Ishikawa (cell line): ENCODE measurements at regions not wholly inside any gene's neighbourhood (a gene's known extent, or its start where the extent isn't known, plus 50 kb on each side); places are given as distances from the start of the nearest gene placed in this dataset.

Source experiments
- CEBPB ChIP-seq: IDR thresholded peaks from 2 replicates; pipeline ENCODE4 v1.6.1; 2012
- CREB1 ChIP-seq: IDR thresholded peaks from 2 replicates; pipeline ENCODE4 v1.6.1; 2012; ENCODE audit warnings: low read depth
- EGR1 ChIP-seq: IDR thresholded peaks from 2 replicates; pipeline ENCODE4 v1.6.1; 2012
- EP300 ChIP-seq: IDR thresholded peaks from 2 replicates; pipeline ENCODE4 v1.6.1; 2012; ENCODE audit warnings: borderline replicate concordance
- FOXM1 ChIP-seq: IDR thresholded peaks from 2 replicates; pipeline ENCODE4 v1.6.1; 2012; ENCODE audit warnings: low read depth, borderline replicate concordance
- MAX ChIP-seq: IDR thresholded peaks from 2 replicates; pipeline ENCODE4 v1.6.1; 2012
- NFIC ChIP-seq: IDR thresholded peaks from 2 replicates; pipeline ENCODE4 v1.6.1; 2012
- RAD21 ChIP-seq: IDR thresholded peaks from 2 replicates; pipeline ENCODE4 v1.6.1; 2012; ENCODE audit warnings: low read depth
- TAF1 ChIP-seq: IDR thresholded peaks from 2 replicates; pipeline ENCODE4 v1.6.1; 2012; ENCODE audit warnings: low read depth, mild to moderate bottlenecking
- TCF12 ChIP-seq: IDR thresholded peaks from 2 replicates; pipeline ENCODE4 v1.6.1; 2012; ENCODE audit warnings: low read depth
- TEAD4 ChIP-seq: IDR thresholded peaks from 2 replicates; pipeline ENCODE4 v1.6.1; 2012
- USF1 ChIP-seq: IDR thresholded peaks from 2 replicates; pipeline ENCODE4 v1.6.1; 2012
- YY1 ChIP-seq: IDR thresholded peaks from 2 replicates; pipeline ENCODE4 v1.6.1; 2012; ENCODE audit warnings: low read depth
- ZBTB7A ChIP-seq: IDR thresholded peaks from 2 replicates; pipeline ENCODE4 v1.6.1; 2012; ENCODE audit warnings: low read depth
- TF ChIP-seq, protein P1 (sequence below): IDR thresholded peaks from 2 replicates; pipeline ENCODE4 v1.6.1; 2012; ENCODE audit warnings: low read depth, mild to moderate bottlenecking

GRCh38 chr5:172567294-172567693, 73.8 kb upstream of the NEURL1B start:
- TF ChIP-seq EGR1 (no peak), CEBPB (no peak), ZBTB7A (no peak), CREB1 (no peak), TAF1 (no peak), FOXM1 (no peak), TCF12 (no peak), YY1 (no peak), USF1 (no peak)

DNA sequence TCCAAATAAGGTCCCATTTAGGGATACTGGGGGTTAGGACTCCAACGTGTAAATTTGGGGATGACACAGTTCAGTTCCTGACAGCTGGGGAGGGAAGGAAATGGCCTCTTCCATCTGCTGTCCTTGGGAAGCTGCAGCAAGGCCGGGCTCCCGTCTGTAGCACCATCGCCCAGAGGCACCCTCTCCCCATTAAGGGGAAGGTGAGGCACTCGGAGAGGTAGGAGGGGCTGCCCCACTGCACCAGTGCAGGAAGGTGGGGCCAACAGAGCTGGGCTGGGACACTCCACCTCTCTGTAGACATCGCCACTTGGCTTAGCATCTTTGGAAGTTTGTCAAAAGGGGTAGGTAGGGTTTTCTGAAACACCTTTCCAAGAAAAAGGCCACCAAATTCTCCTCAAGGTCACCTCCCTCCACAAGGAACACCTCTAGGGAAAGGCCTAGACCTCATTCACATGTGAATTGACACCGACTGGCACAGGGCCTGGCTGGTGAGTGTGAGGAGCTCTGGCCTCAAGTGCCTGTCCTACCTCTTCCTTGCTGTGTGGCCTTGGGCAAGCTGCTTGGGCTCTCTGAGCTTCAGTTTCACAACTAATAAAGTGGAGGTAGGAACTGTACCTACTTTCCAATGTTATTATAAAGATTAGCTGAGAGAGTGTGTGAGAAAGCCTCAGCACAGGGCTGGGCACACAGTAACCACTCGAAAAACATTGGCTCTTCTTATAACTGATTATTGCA, 75.0 kb upstream of the NEURL1B start:
- no peak for TF ChIP-seq TAF1
- no peak for TF ChIP-seq CEBPB
- TF ChIP-seq NFIC, result no peak
- no peak for TF ChIP-seq TEAD4
- TF ChIP-seq MAX, result no peak
- no peak for TF ChIP-seq YY1
- TF ChIP-seq RAD21, result no peak
- TF ChIP-seq FOXM1, result no peak
- TF ChIP-seq ZBTB7A, result no peak

DNA sequence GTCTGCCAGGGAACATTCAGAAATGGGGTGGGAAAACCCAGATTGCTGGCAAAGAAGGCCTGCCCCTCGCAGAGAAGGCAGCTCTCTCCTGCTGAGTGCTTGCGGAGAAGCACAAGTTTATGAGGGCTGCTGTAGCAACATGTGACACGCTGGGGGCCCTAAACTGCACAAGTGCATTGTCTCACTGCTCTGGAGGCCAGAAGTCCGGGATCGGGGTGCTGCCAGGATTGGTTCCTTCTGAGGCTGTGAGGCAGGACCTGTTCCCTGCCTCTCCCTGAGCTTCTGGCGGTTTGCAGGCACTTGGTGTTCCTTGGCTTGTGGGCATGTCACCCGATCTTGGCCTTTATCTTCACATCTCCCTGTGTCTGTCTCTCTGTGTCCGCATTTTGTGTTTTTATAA, 75.6 kb upstream of the NEURL1B start:
- TF ChIP-seq TCF12 (no peak), ZBTB7A (no peak), CREB1 (no peak), CEBPB (no peak), RAD21 (no peak), TAF1 (no peak), MAX (no peak), EP300 (no peak), NFIC (no peak)

DNA sequence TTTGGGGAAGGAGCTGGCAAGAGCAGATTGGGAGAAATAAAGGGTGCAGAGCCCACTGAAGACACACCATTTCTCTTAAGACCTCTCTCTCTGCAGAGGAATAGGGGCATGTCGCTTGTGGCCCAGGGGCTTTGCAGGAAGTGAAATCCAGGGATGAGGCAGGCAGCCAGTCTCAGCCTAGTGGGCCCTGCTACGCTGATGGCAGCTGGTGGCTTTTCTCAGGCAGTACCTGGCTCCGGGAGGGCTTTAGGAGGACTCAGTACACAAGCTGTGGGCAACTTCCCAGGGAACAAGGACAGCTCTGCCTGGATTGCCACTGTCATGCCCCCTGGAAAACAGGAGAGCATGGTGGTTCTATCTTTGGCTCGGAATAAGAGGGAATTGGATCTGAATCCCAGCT, 76.2 kb upstream of the NEURL1B start:
- TF ChIP-seq MAX (no peak), ZBTB7A (no peak), EGR1 (no peak), NFIC (no peak), TCF12 (no peak), CREB1 (no peak), CEBPB (no peak), FOXM1 (no peak), YY1 (no peak), TEAD4 (no peak)
- TF ChIP-seq, protein P1, sequence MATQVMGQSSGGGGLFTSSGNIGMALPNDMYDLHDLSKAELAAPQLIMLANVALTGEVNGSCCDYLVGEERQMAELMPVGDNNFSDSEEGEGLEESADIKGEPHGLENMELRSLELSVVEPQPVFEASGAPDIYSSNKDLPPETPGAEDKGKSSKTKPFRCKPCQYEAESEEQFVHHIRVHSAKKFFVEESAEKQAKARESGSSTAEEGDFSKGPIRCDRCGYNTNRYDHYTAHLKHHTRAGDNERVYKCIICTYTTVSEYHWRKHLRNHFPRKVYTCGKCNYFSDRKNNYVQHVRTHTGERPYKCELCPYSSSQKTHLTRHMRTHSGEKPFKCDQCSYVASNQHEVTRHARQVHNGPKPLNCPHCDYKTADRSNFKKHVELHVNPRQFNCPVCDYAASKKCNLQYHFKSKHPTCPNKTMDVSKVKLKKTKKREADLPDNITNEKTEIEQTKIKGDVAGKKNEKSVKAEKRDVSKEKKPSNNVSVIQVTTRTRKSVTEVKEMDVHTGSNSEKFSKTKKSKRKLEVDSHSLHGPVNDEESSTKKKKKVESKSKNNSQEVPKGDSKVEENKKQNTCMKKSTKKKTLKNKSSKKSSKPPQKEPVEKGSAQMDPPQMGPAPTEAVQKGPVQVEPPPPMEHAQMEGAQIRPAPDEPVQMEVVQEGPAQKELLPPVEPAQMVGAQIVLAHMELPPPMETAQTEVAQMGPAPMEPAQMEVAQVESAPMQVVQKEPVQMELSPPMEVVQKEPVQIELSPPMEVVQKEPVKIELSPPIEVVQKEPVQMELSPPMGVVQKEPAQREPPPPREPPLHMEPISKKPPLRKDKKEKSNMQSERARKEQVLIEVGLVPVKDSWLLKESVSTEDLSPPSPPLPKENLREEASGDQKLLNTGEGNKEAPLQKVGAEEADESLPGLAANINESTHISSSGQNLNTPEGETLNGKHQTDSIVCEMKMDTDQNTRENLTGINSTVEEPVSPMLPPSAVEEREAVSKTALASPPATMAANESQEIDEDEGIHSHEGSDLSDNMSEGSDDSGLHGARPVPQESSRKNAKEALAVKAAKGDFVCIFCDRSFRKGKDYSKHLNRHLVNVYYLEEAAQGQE, result no peak

DNA sequence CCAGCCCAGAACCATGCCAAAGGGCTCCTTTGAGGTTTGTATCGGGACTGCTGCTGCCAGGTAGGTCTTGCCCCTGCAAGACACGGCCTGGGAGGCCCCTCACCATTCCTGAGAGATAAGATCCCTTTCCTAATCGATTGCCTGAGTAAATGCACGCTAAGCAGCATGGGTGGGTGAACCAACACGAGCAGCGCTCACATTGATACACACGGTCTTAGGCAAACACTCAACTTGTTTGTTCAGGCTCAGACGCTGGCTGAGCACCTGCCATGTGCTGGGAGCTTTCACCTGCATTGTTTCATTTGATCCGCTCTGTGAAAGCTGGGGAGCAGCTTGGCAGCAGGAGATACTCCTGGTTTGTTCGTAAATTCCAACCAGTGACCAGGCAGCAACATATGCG, 76.9 kb upstream of the NEURL1B start:
- TF ChIP-seq EGR1, result no peak
- no peak for TF ChIP-seq RAD21
- TF ChIP-seq CREB1, result no peak
- no peak for TF ChIP-seq TAF1
- no peak for TF ChIP-seq NFIC

- no peak for TF ChIP-seq TEAD4
- no peak for TF ChIP-seq CEBPB
- no peak for TF ChIP-seq TCF12
- no peak for TF ChIP-seq YY1
- TF ChIP-seq USF1, result no peak
- TF ChIP-seq, protein P1, result no peak
- no peak for TF ChIP-seq EGR1
- no peak for TF ChIP-seq RAD21
- TF ChIP-seq NFIC, result no peak
- TF ChIP-seq CREB1, result no peak
- TF ChIP-seq MAX, result no peak
- TF ChIP-seq FOXM1, result no peak
- TF ChIP-seq EP300, result no peak
- no peak for TF ChIP-seq TAF1
Measured at GRCh38 chr5:172562443-172562842, 78.6 kb upstream of the NEURL1B start.
